Neural progenitor cell (in vitro differentiated cells): ENCODE measurements at regions not wholly inside any gene's neighbourhood (a gene's known extent, or its start where the extent isn't known, plus 50 kb on each side); places are given as distances from the start of the nearest gene placed in this dataset.

Experiments
- DNase-seq: peaks from one replicate; pipeline ENCODE4 v3.0.0-alpha.2; 2016; ENCODE audit warnings: low spot score
- H2AFZ ChIP-seq: fragments of 200-600 bp; sonication (generic); replicated peaks from 2 replicates; pipeline ENCODE4 v1.6.1; 2016; ENCODE audit warnings: antibody characterized with exemption
- H3F3A ChIP-seq: fragments of 200-600 bp; sonication (generic); 2 replicates; pipeline ENCODE4 v1.6.1; 2016; ENCODE audit warnings: antibody characterized with exemption, low read depth
- H3K27ac ChIP-seq: fragments of 200-600 bp; sonication (generic); 2 replicates; pipeline ENCODE4 v1.5.1; 2016; ENCODE audit warnings: mild to moderate bottlenecking
- H3K27me3 ChIP-seq: fragments of 200-600 bp; sonication (generic); 2 replicates; pipeline ENCODE4 v1.6.1; 2016; ENCODE audit warnings: mild to moderate bottlenecking, moderate library complexity
- H3K36me3 ChIP-seq: fragments of 200-600 bp; sonication (generic); 2 replicates; pipeline ENCODE4 v1.5.1; 2016
- H3K4me1 ChIP-seq: fragments of 200-600 bp; sonication (generic); 2 replicates; pipeline ENCODE4 v1.6.1; 2016; ENCODE audit warnings: mixed run types
- H3K4me2 ChIP-seq: fragments of 200-600 bp; sonication (generic); 2 replicates; pipeline ENCODE4 v1.6.1; 2016
- H3K4me3 ChIP-seq: fragments of 200-600 bp; sonication (generic); 2 replicates; pipeline ENCODE4 v1.5.1; 2016
- H3K79me2 ChIP-seq: fragments of 200-600 bp; sonication (generic); 2 replicates; pipeline ENCODE4 v1.6.1; 2016; ENCODE audit warnings: low read depth
- H3K9ac ChIP-seq: fragments of 200-600 bp; sonication (generic); 2 replicates; pipeline ENCODE4 v1.6.1; 2016
- H3K9me3 ChIP-seq: fragments of 200-600 bp; sonication (generic); 2 replicates; pipeline ENCODE4 v1.5.1; 2016; ENCODE audit warnings: low read depth
- H4K20me1 ChIP-seq: fragments of 200-600 bp; sonication (generic); 2 replicates; pipeline ENCODE4 v1.6.1; 2016; ENCODE audit warnings: low read depth
- H3K27ac Mint-ChIP-seq: 3 replicates; pipeline ENCODE4 v1.8.0; 2021; ENCODE audit warnings: mixed read lengths
- H3K27me3 Mint-ChIP-seq: 2 replicates; pipeline ENCODE4 v1.8.0; 2022; ENCODE audit warnings: low read depth, mild to moderate bottlenecking, inconsistent platforms, moderate library complexity, mixed read lengths; ENCODE audit not compliant: insufficient read depth
- H3K36me3 Mint-ChIP-seq: 3 replicates; pipeline ENCODE4 v1.8.0; 2021; ENCODE audit warnings: mixed read lengths
- H3K4me1 Mint-ChIP-seq: 3 replicates; pipeline ENCODE4 v1.8.0; 2021; ENCODE audit warnings: mixed read lengths
- H3K4me3 Mint-ChIP-seq: 3 replicates; pipeline ENCODE4 v1.8.0; 2021; ENCODE audit warnings: mild to moderate bottlenecking, moderate library complexity, mixed read lengths
- H3K9me3 Mint-ChIP-seq: 3 replicates; pipeline ENCODE4 v1.8.0; 2020; ENCODE audit warnings: mixed read lengths
- EZH2 ChIP-seq: fragments of 200-600 bp; sonication (generic); IDR thresholded peaks from 2 replicates; pipeline ENCODE4 v1.6.1; 2017; ENCODE audit warnings: antibody characterized with exemption, mild to moderate bottlenecking, moderate library complexity
- EZH2phosphoT487 ChIP-seq: fragments of 200-600 bp; sonication (generic); IDR thresholded peaks from 2 replicates; pipeline ENCODE4 v1.6.1; 2017; ENCODE audit warnings: antibody characterized with exemption
- TF ChIP-seq, protein P1 (sequence below): fragments of 200-600 bp; sonication (generic); IDR thresholded peaks from 2 replicates; pipeline ENCODE4 v1.5.1; 2017; ENCODE audit warnings: antibody characterized with exemption, mild to moderate bottlenecking

GRCh38 chr2:145729993-145730770, 1210.3 kb upstream of the ZEB2 start:
- Histone ChIP-seq H3F3A (no peaks in the 10 kb centered on the region), H3K4me1 (no peaks in the 10 kb centered on the region), H4K20me1 (no peaks in the 10 kb centered on the region), H2AFZ (no peak overlapping the region), H3K27me3 (no peaks in the 10 kb centered on the region), H3K27ac (no peak overlapping the region), H3K9me3 (no peaks in the 10 kb centered on the region), H3K36me3 (no peaks in the 10 kb centered on the region), H3K4me3 (no peak overlapping the region), H3K4me2 (no peak overlapping the region), H3K79me2 (no peaks in the 10 kb centered on the region), H3K9ac (no peak overlapping the region)
- TF ChIP-seq EZH2phosphoT487 (no peak), EZH2 (no peak)
- TF ChIP-seq, protein P1, sequence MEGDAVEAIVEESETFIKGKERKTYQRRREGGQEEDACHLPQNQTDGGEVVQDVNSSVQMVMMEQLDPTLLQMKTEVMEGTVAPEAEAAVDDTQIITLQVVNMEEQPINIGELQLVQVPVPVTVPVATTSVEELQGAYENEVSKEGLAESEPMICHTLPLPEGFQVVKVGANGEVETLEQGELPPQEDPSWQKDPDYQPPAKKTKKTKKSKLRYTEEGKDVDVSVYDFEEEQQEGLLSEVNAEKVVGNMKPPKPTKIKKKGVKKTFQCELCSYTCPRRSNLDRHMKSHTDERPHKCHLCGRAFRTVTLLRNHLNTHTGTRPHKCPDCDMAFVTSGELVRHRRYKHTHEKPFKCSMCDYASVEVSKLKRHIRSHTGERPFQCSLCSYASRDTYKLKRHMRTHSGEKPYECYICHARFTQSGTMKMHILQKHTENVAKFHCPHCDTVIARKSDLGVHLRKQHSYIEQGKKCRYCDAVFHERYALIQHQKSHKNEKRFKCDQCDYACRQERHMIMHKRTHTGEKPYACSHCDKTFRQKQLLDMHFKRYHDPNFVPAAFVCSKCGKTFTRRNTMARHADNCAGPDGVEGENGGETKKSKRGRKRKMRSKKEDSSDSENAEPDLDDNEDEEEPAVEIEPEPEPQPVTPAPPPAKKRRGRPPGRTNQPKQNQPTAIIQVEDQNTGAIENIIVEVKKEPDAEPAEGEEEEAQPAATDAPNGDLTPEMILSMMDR, result no peak
- DNase-seq, result no peak
- H3K4me3 Mint-ChIP-seq, result no peak overlapping the region
- no peak overlapping the region for H3K27ac Mint-ChIP-seq
- no peaks in the 10 kb centered on the region for H3K27me3 Mint-ChIP-seq
- no peaks in the 10 kb centered on the region for H3K9me3 Mint-ChIP-seq
- H3K36me3 Mint-ChIP-seq, result no peaks in the 10 kb centered on the region
- no peaks in the 10 kb centered on the region for H3K4me1 Mint-ChIP-seq

- Histone ChIP-seq H3K27me3 (no peaks in the 10 kb centered on the region), H3F3A (no peaks in the 10 kb centered on the region), H3K36me3 (no peaks in the 10 kb centered on the region), H3K4me3 (no peak overlapping the region), H3K4me1 (no peaks in the 10 kb centered on the region), H2AFZ (no peak overlapping the region), H3K9me3 (no peaks in the 10 kb centered on the region), H3K27ac (no peak overlapping the region), H3K9ac (no peak overlapping the region), H3K79me2 (no peaks in the 10 kb centered on the region), H3K4me2 (no peak overlapping the region), H4K20me1 (no peaks in the 10 kb centered on the region)
- H3K4me3 Mint-ChIP-seq, result no peak overlapping the region
- H3K27ac Mint-ChIP-seq, result no peak overlapping the region
- no peaks in the 10 kb centered on the region for H3K27me3 Mint-ChIP-seq
- H3K9me3 Mint-ChIP-seq, result no peaks in the 10 kb centered on the region
- TF ChIP-seq EZH2 (no peak), EZH2phosphoT487 (no peak)
- TF ChIP-seq, protein P1, result no peak
- no peaks in the 10 kb centered on the region for H3K4me1 Mint-ChIP-seq
- H3K36me3 Mint-ChIP-seq, result no peaks in the 10 kb centered on the region
- DNase-seq, result no peak
These were observed 1209.6 kb upstream of the ZEB2 start for GRCh38 chr2:145729481-145729880.

GRCh38 chr2:145728511-145728910, 1208.6 kb upstream of the ZEB2 start:
- no peaks in the 10 kb centered on the region for H3K36me3 ChIP-seq
- no peaks in the 10 kb centered on the region for H3K4me1 Mint-ChIP-seq
- H2AFZ ChIP-seq, result no peak overlapping the region
- H3K27me3 Mint-ChIP-seq, result no peaks in the 10 kb centered on the region
- H3K36me3 Mint-ChIP-seq, result no peaks in the 10 kb centered on the region
- H3K4me3 ChIP-seq, result no peak overlapping the region
- H3K27me3 ChIP-seq, result no peaks in the 10 kb centered on the region
- no peak overlapping the region for H3K9ac ChIP-seq
- no peak overlapping the region for H3K4me3 Mint-ChIP-seq
- no peaks in the 10 kb centered on the region for H3F3A ChIP-seq
- DNase-seq, result no peak
- TF ChIP-seq, protein P1, result no peak
- TF ChIP-seq EZH2, result no peak
- TF ChIP-seq EZH2phosphoT487, result no peak
- H3K4me2 ChIP-seq, result no peak overlapping the region
- no peaks in the 10 kb centered on the region for H3K4me1 ChIP-seq
- H3K27ac ChIP-seq, result no peak overlapping the region
- no peaks in the 10 kb centered on the region for H4K20me1 ChIP-seq
- H3K9me3 ChIP-seq, result no peaks in the 10 kb centered on the region
- H3K79me2 ChIP-seq, result no peaks in the 10 kb centered on the region
- no peak overlapping the region for H3K27ac Mint-ChIP-seq
- H3K9me3 Mint-ChIP-seq, result no peaks in the 10 kb centered on the region
